Activated naive CD4-positive, alpha-beta T cell treated with anti-CD3 and anti-CD28 coated beads, Interleukin-2, amount 10 ng/mL, durations not matched to agents 7 days and 5 days (primary cell): ENCODE measurements at regions not wholly inside any gene's neighbourhood (a gene's known extent, or its start where the extent isn't known, plus 50 kb on each side); places are given as distances from the start of the nearest gene placed in this dataset.
"Not testable (repeated sequence)": the region's sequence is repeated elsewhere in the genome, so short reads cannot be mapped to it uniquely, and the experiment has no call there.

ENCODE experiments used
- CTCF ChIA-PET: fragments of 350-600 bp; sonication (Branson Sonifier 250); formaldehyde crosslinking; loops from one replicate; lab custom pipeline; 2021; ENCODE audit warnings: antibody characterized with exemption; lab: Charles Lee
- DNase-seq: peaks from one replicate; pipeline ENCODE4 v3.0.0-alpha.2; 2020
- H3K27ac Mint-ChIP-seq: one replicate; pipeline ENCODE4 v1.8.0; 2021; ENCODE audit warnings: mild to moderate bottlenecking, moderate library complexity, mixed read lengths
- H3K27me3 Mint-ChIP-seq: one replicate; pipeline ENCODE4 v1.8.0; 2021; ENCODE audit warnings: mild to moderate bottlenecking, mixed read lengths
- H3K36me3 Mint-ChIP-seq: one replicate; pipeline ENCODE4 v1.8.0; 2021; ENCODE audit warnings: mixed read lengths
- H3K4me1 Mint-ChIP-seq: one replicate; pipeline ENCODE4 v1.8.0; 2021; ENCODE audit warnings: mixed read lengths
- H3K4me3 Mint-ChIP-seq: one replicate; pipeline ENCODE4 v1.8.0; 2021; ENCODE audit warnings: mild to moderate bottlenecking, moderate library complexity, mixed read lengths
- H3K9me3 Mint-ChIP-seq: one replicate; pipeline ENCODE4 v1.8.0; 2021; ENCODE audit warnings: mixed read lengths

- H3K9me3 Mint-ChIP-seq, DNase-seq, CTCF ChIA-PET, H3K4me3 Mint-ChIP-seq, H3K4me1 Mint-ChIP-seq, H3K27ac Mint-ChIP-seq, H3K36me3 Mint-ChIP-seq: not testable (repeated sequence)
- H3K27me3 Mint-ChIP-seq: peaks cover 25% of the 10 kb centered on the region
Observed at GRCh38 chr2:239828973-239829275, 196.2 kb downstream of the NDUFA10 start.

GRCh38 chr2:239828192-239828972, 196.8 kb downstream of the NDUFA10 start:
- peaks cover 25% of the 10 kb centered on the region for H3K27me3 Mint-ChIP-seq
- H3K4me1 Mint-ChIP-seq: no peaks in the 10 kb centered on the region
- CTCF ChIA-PET: no interaction called here
- DNase-seq: no peak
- no peaks in the 10 kb centered on the region for H3K36me3 Mint-ChIP-seq
- no peak overlapping the region for H3K4me3 Mint-ChIP-seq
- H3K9me3 Mint-ChIP-seq: no peaks in the 10 kb centered on the region
- H3K27ac Mint-ChIP-seq: no peak overlapping the region

GRCh38 chr2:239827523-239827890, 197.6 kb downstream of the NDUFA10 start:
- H3K4me1 Mint-ChIP-seq: no peaks in the 10 kb centered on the region
- no peak overlapping the region for H3K4me3 Mint-ChIP-seq
- DNase-seq: no peak
- no peaks in the 10 kb centered on the region for H3K9me3 Mint-ChIP-seq
- no peak overlapping the region for H3K27ac Mint-ChIP-seq
- no peaks in the 10 kb centered on the region for H3K36me3 Mint-ChIP-seq
- CTCF ChIA-PET: no interaction called here
- H3K27me3 Mint-ChIP-seq: peaks cover 17% of the 10 kb centered on the region

- Mint-ChIP-seq H3K27me3 (peaks cover 20% of the 10 kb centered on the region), H3K36me3 (no peaks in the 10 kb centered on the region)
- CTCF ChIA-PET: no interaction called here
Observed at GRCh38 chr2:239826786-239827522, 198.2 kb downstream of the NDUFA10 start.

GRCh38 chr2:239826376-239826775, 198.8 kb downstream of the NDUFA10 start:
- no peak for DNase-seq
- H3K4me3 Mint-ChIP-seq: no peak overlapping the region
- peaks cover 26% of the 10 kb centered on the region for H3K27me3 Mint-ChIP-seq
- H3K9me3 Mint-ChIP-seq: no peaks in the 10 kb centered on the region
- no peak overlapping the region for H3K27ac Mint-ChIP-seq
- H3K36me3 Mint-ChIP-seq: no peaks in the 10 kb centered on the region
- H3K4me1 Mint-ChIP-seq: no peaks in the 10 kb centered on the region
- CTCF ChIA-PET: no interaction called here

More at GRCh38 chr2:239826786-239827522, 198.2 kb downstream of the NDUFA10 start:
- Mint-ChIP-seq H3K4me1 (no peaks in the 10 kb centered on the region), H3K4me3 (no peak overlapping the region), H3K27ac (no peak overlapping the region), H3K9me3 (no peaks in the 10 kb centered on the region)
- DNase-seq: no peak

GRCh38 chr2:239825705-239825979, 199.5 kb downstream of the NDUFA10 start:
- no peak for DNase-seq
- Mint-ChIP-seq H3K4me1 (no peaks in the 10 kb centered on the region), H3K4me3 (no peak overlapping the region), H3K27me3 (peaks cover 32% of the 10 kb centered on the region), H3K36me3 (no peaks in the 10 kb centered on the region), H3K9me3 (no peaks in the 10 kb centered on the region), H3K27ac (no peak overlapping the region)
- CTCF ChIA-PET: no interaction called here

- no peak for DNase-seq
- CTCF ChIA-PET: interaction anchor here (1.3 to 2.1 kb wide), 2 partner anchors 166 to 168 kb away, joined by 4 to 6 read pairs; no protein-coding TSS in a partner anchor
- Mint-ChIP-seq H3K4me1 (no peaks in the 10 kb centered on the region), H3K9me3 (no peaks in the 10 kb centered on the region), H3K36me3 (no peaks in the 10 kb centered on the region), H3K4me3 (no peak overlapping the region), H3K27me3 (peaks cover 34% of the 10 kb centered on the region), H3K27ac (no peak overlapping the region)
Observed at GRCh38 chr2:239824866-239825704, 200.1 kb downstream of the NDUFA10 start.

GRCh38 chr2:239824046-239824694, 201.0 kb downstream of the NDUFA10 start:
- H3K4me1 Mint-ChIP-seq: no peaks in the 10 kb centered on the region
- DNase-seq: no peak
- no peaks in the 10 kb centered on the region for H3K36me3 Mint-ChIP-seq
- CTCF ChIA-PET: interaction anchor here (1.0 to 2.1 kb wide), 3 partner anchors 14 to 169 kb away, joined by 3 to 6 read pairs (median 4); no protein-coding TSS in a partner anchor
- no peak overlapping the region for H3K27ac Mint-ChIP-seq
- no peak overlapping the region for H3K4me3 Mint-ChIP-seq
- no peaks in the 10 kb centered on the region for H3K9me3 Mint-ChIP-seq
- peaks cover 35% of the 10 kb centered on the region for H3K27me3 Mint-ChIP-seq

GRCh38 chr2:239822146-239822831, 202.9 kb downstream of the NDUFA10 start:
- CTCF ChIA-PET: no interaction called here
- no peaks in the 10 kb centered on the region for H3K9me3 Mint-ChIP-seq
- peaks cover 31% of the 10 kb centered on the region for H3K27me3 Mint-ChIP-seq

GRCh38 chr2:239821694-239822075, 203.5 kb downstream of the NDUFA10 start:
- no peak for DNase-seq
- H3K27ac Mint-ChIP-seq: no peak overlapping the region
- no peaks in the 10 kb centered on the region for H3K4me1 Mint-ChIP-seq
- CTCF ChIA-PET: no interaction called here
- no peaks in the 10 kb centered on the region for H3K36me3 Mint-ChIP-seq
- no peak overlapping the region for H3K4me3 Mint-ChIP-seq
- no peaks in the 10 kb centered on the region for H3K9me3 Mint-ChIP-seq
- peaks cover 31% of the 10 kb centered on the region for H3K27me3 Mint-ChIP-seq

More at GRCh38 chr2:239822146-239822831, 202.9 kb downstream of the NDUFA10 start:
- Mint-ChIP-seq H3K4me3 (no peak overlapping the region), H3K27ac (no peak overlapping the region), H3K4me1 (no peaks in the 10 kb centered on the region), H3K36me3 (no peaks in the 10 kb centered on the region)
- DNase-seq: no peak

GRCh38 chr2:239820836-239821693, 204.1 kb downstream of the NDUFA10 start:
- no peak for DNase-seq
- CTCF ChIA-PET: no interaction called here
- peaks cover 31% of the 10 kb centered on the region for H3K27me3 Mint-ChIP-seq
- no peaks in the 10 kb centered on the region for H3K4me1 Mint-ChIP-seq
- no peak overlapping the region for H3K27ac Mint-ChIP-seq
- no peaks in the 10 kb centered on the region for H3K36me3 Mint-ChIP-seq
- no peaks in the 10 kb centered on the region for H3K9me3 Mint-ChIP-seq
- no peak overlapping the region for H3K4me3 Mint-ChIP-seq

- no peak for DNase-seq
- Mint-ChIP-seq H3K4me1 (no peaks in the 10 kb centered on the region), H3K4me3 (no peak overlapping the region), H3K27me3 (peaks cover 31% of the 10 kb centered on the region), H3K27ac (no peak overlapping the region), H3K9me3 (no peaks in the 10 kb centered on the region), H3K36me3 (no peaks in the 10 kb centered on the region)
- CTCF ChIA-PET: no interaction called here
Observed at GRCh38 chr2:239819974-239820555, 205.1 kb downstream of the NDUFA10 start.
